MM.1S (cell line): ENCODE measurements at regions not wholly inside any gene's neighbourhood (a gene's known extent, or its start where the extent isn't known, plus 50 kb on each side); places are given as distances from the start of the nearest gene placed in this dataset.

Source experiments
- DNase-seq: peaks from one replicate; pipeline ENCODE4 v3.0.0-alpha.2; 2015
- H2AFZ ChIP-seq: fragments of 300-600 bp; sonication (generic); 2 replicates; pipeline ENCODE4 v1.6.0; 2016; ENCODE audit warnings: antibody characterized with exemption, low read length
- H3F3A ChIP-seq: fragments of 300-600 bp; sonication (generic); 2 replicates; pipeline ENCODE4 v1.6.1; 2016; ENCODE audit warnings: mild to moderate bottlenecking, antibody characterized with exemption, low read length, moderate library complexity, mixed read lengths; ENCODE audit not compliant: insufficient read depth
- H3K27ac ChIP-seq: fragments of 300-600 bp; sonication (generic); 2 replicates; pipeline ENCODE4 v1.5.1; 2016; ENCODE audit warnings: mild to moderate bottlenecking, low read length
- H3K27me3 ChIP-seq: fragments of 300-600 bp; sonication (generic); replicated peaks from 2 replicates; pipeline ENCODE4 v1.6.0; 2016; ENCODE audit warnings: low read length; ENCODE audit not compliant: insufficient read depth
- H3K36me3 ChIP-seq: fragments of 300-600 bp; sonication (generic); replicated peaks from 2 replicates; pipeline ENCODE4 v1.6.1; 2016; ENCODE audit warnings: mild to moderate bottlenecking, low read length, mixed read lengths; ENCODE audit not compliant: insufficient read depth
- H3K4me1 ChIP-seq: fragments of 300-600 bp; sonication (generic); 2 replicates; pipeline ENCODE4 v1.6.1; 2016; ENCODE audit warnings: low read length, mixed read lengths
- H3K4me2 ChIP-seq: fragments of 300-600 bp; sonication (generic); 2 replicates; pipeline ENCODE4 v1.6.0; 2016; ENCODE audit warnings: low read depth, low read length
- H3K4me3 ChIP-seq: fragments of 300-600 bp; sonication (generic); 2 replicates; pipeline ENCODE4 v1.5.1; 2016; ENCODE audit warnings: low read length, mixed read lengths
- H3K79me2 ChIP-seq: fragments of 300-600 bp; sonication (generic); 2 replicates; pipeline ENCODE4 v1.6.1; 2016; ENCODE audit warnings: mixed run types, low read length, mixed read lengths
- H3K9ac ChIP-seq: fragments of 300-600 bp; sonication (generic); 2 replicates; pipeline ENCODE4 v1.6.1; 2016; ENCODE audit warnings: low read length, mixed read lengths
- H3K9me2 ChIP-seq: fragments of 300-600 bp; sonication (generic); replicated peaks from 2 replicates; pipeline ENCODE4 v1.6.1; 2016; ENCODE audit warnings: mild to moderate bottlenecking, low read length, mixed read lengths; ENCODE audit not compliant: insufficient read depth
- H3K9me3 ChIP-seq: fragments of 300-600 bp; sonication (generic); replicated peaks from 2 replicates; pipeline ENCODE4 v1.6.1; 2016; ENCODE audit warnings: mild to moderate bottlenecking, low read length, mixed read lengths; ENCODE audit not compliant: insufficient read depth
- H4K20me1 ChIP-seq: fragments of 300-600 bp; sonication (generic); 2 replicates; pipeline ENCODE4 v1.6.1; 2016; ENCODE audit warnings: mild to moderate bottlenecking, low read length, moderate library complexity, mixed read lengths; ENCODE audit not compliant: insufficient read depth
- EZH2 ChIP-seq: fragments of 300-600 bp; sonication (generic); optimal IDR thresholded peaks from 2 replicates; pipeline ENCODE3; 2017; ENCODE audit warnings: low read depth, mild to moderate bottlenecking, antibody characterized with exemption, low read length, mixed read lengths
- EZH2phosphoT487 ChIP-seq: fragments of 300-600 bp; sonication (generic); IDR thresholded peaks from 2 replicates; pipeline ENCODE4 v1.6.1; 2018; ENCODE audit warnings: antibody characterized with exemption, low read length
- TF ChIP-seq, protein P1 (sequence below): fragments of 300-600 bp; sonication (generic); IDR thresholded peaks from 2 replicates; pipeline ENCODE4 v1.5.1; 2016; ENCODE audit warnings: antibody characterized with exemption, low read length, mixed read lengths

- Histone ChIP-seq H3K27ac (no peak overlapping the region), H3K4me2 (no peak overlapping the region), H3K27me3 (no peaks in the 10 kb centered on the region), H2AFZ (no peak overlapping the region), H3K4me3 (no peak overlapping the region), H3F3A (no peaks in the 10 kb centered on the region), H4K20me1 (no peaks in the 10 kb centered on the region), H3K36me3 (no peaks in the 10 kb centered on the region), H3K4me1 (no peaks in the 10 kb centered on the region), H3K9me3 (no peaks in the 10 kb centered on the region), H3K9me2 (no peaks in the 10 kb centered on the region), H3K9ac (no peak overlapping the region), H3K79me2 (no peaks in the 10 kb centered on the region)
- TF ChIP-seq EZH2phosphoT487 (no peak), EZH2 (no peak)
- TF ChIP-seq, protein P1, sequence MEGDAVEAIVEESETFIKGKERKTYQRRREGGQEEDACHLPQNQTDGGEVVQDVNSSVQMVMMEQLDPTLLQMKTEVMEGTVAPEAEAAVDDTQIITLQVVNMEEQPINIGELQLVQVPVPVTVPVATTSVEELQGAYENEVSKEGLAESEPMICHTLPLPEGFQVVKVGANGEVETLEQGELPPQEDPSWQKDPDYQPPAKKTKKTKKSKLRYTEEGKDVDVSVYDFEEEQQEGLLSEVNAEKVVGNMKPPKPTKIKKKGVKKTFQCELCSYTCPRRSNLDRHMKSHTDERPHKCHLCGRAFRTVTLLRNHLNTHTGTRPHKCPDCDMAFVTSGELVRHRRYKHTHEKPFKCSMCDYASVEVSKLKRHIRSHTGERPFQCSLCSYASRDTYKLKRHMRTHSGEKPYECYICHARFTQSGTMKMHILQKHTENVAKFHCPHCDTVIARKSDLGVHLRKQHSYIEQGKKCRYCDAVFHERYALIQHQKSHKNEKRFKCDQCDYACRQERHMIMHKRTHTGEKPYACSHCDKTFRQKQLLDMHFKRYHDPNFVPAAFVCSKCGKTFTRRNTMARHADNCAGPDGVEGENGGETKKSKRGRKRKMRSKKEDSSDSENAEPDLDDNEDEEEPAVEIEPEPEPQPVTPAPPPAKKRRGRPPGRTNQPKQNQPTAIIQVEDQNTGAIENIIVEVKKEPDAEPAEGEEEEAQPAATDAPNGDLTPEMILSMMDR: no peak
- DNase-seq: no peak
Observed at GRCh38 chr7:25710959-25711358, 441.0 kb upstream of the NFE2L3 start.

DNA sequence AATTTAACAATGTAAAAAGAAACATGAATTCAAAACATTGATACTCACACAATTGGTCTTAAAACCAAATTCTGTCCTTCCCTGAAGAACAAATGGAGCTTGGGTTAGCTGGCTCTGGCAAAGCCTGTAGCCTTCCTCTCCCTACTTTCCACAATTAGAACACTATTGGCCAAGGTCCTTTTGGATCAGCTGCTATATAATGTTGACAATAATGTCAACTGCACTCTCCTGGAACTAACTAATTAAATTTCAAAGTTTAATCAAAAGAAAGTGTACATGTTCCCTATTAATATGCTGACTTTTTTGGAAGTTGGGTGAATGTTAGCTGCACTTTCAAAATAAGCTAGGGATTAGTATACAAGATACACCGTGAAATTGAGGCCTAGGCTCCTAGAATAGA is 440.1 kb upstream of the NFE2L3 start:
- TF ChIP-seq EZH2: no peak
- TF ChIP-seq EZH2phosphoT487: no peak
- TF ChIP-seq, protein P1: no peak
- DNase-seq: no peak
- Histone ChIP-seq H3K4me1 (no peaks in the 10 kb centered on the region), H3K27me3 (no peaks in the 10 kb centered on the region), H3K9me2 (no peaks in the 10 kb centered on the region), H3K27ac (no peak overlapping the region), H3F3A (no peaks in the 10 kb centered on the region), H3K36me3 (no peaks in the 10 kb centered on the region), H3K9me3 (no peaks in the 10 kb centered on the region), H3K9ac (no peak overlapping the region), H3K4me2 (no peak overlapping the region), H3K79me2 (no peaks in the 10 kb centered on the region), H4K20me1 (no peaks in the 10 kb centered on the region), H2AFZ (no peak overlapping the region), H3K4me3 (no peak overlapping the region)

- no peaks in the 10 kb centered on the region for H3K4me1 ChIP-seq
- no peaks in the 10 kb centered on the region for H3K9me2 ChIP-seq
- TF ChIP-seq EZH2phosphoT487 (no peak), EZH2 (no peak)
- TF ChIP-seq, protein P1: no peak
- no peaks in the 10 kb centered on the region for H3K79me2 ChIP-seq
- H3K9me3 ChIP-seq: no peaks in the 10 kb centered on the region
- no peaks in the 10 kb centered on the region for H3K36me3 ChIP-seq
- H3K27me3 ChIP-seq: no peaks in the 10 kb centered on the region
- no peaks in the 10 kb centered on the region for H3F3A ChIP-seq
- no peaks in the 10 kb centered on the region for H4K20me1 ChIP-seq
- no peak overlapping the region for H3K9ac ChIP-seq
- no peak overlapping the region for H2AFZ ChIP-seq
- no peak for DNase-seq
- no peak overlapping the region for H3K27ac ChIP-seq
- no peak overlapping the region for H3K4me3 ChIP-seq
- no peak overlapping the region for H3K4me2 ChIP-seq
Observed at GRCh38 chr7:25712500-25712899, 439.5 kb upstream of the NFE2L3 start.
